ENCODE measurements at regions not wholly inside any gene's neighbourhood (a gene's known extent, or its start where the extent isn't known, plus 50 kb on each side); places are given as distances from the start of the nearest gene placed in this dataset.

- H3T11ph ChIP-seq (ENCODE audit: low read length), result no peak overlapping the region
- no peak overlapping the region for H2BK120ac ChIP-seq (ENCODE audit: low read depth, low read length, poor library complexity, severe bottlenecking)
- no peak overlapping the region for H3K23ac ChIP-seq (ENCODE audit: insufficient read length, low read depth, low read length)
- no peaks in the 10 kb centered on the region for H3K4me1 ChIP-seq (ENCODE audit: insufficient read depth, low read length)
- TF ChIP-seq CTCF (conservative IDR thresholded peaks at IDR 0.05), result no peak
- no peak overlapping the region for H4K8ac ChIP-seq (replicated peaks; ENCODE audit: insufficient read length, low read depth, low read length)
- no peak overlapping the region for H3K9ac ChIP-seq (ENCODE audit: extremely low read depth, insufficient read length, low read length)
- H4K5ac ChIP-seq (ENCODE audit: insufficient read length, low read depth, low read length), result no peak overlapping the region
- no peak overlapping the region for H2AK5ac ChIP-seq (ENCODE audit: insufficient read length, low read length)
- Mint-ChIP-seq H3K27ac (no peak overlapping the region), H3K9me3 (peaks cover 3 to 4% of the 10 kb centered on the region in 2 experiments; a peak in 2 of 5 replicates), H3K4me3 (no peak overlapping the region), H3K36me3 (ENCODE audit: insufficient read depth in 1 of 3, low read depth in 3 of 3) (no peaks in the 10 kb centered on the region), H3K4me1 (0 out of 4 replicates have a peak, but pooled peaks cover 0 to 3% of the 10 kb centered on the region in 2 experiments), H3K27me3 (ENCODE audit: low read depth) (peaks cover 72% of the 10 kb centered on the region)
- H3K18ac ChIP-seq (ENCODE audit: insufficient read length, low read depth, low read length), result no peak overlapping the region
- no peak overlapping the region for H2BK5ac ChIP-seq (ENCODE audit: insufficient read length, low read length)
- no peaks in the 10 kb centered on the region for H3K79me1 ChIP-seq (ENCODE audit: insufficient read depth, low read depth, low read length, poor library complexity, severe bottlenecking)
- H2BK12ac ChIP-seq (ENCODE audit: insufficient read length, low read depth, low read length), result no peak overlapping the region
- no peak overlapping the region for H3K4me2 ChIP-seq (ENCODE audit: insufficient read depth, insufficient read length, low read length)
- no peak overlapping the region for H2AFZ ChIP-seq (ENCODE audit: low read length)
- H4K20me1 ChIP-seq (ENCODE audit: control insufficient read depth, insufficient read depth, insufficient read length), result no peaks in the 10 kb centered on the region
- H3K27me3 ChIP-seq (ENCODE audit: insufficient read depth, low read length), result no peaks in the 10 kb centered on the region
- H4K91ac ChIP-seq (ENCODE audit: insufficient read length, low read depth, low read length), result no peak overlapping the region
- H3K56ac ChIP-seq (ENCODE audit: insufficient read length, low read depth, low read length), result no peak overlapping the region
- no peak for DNase-seq
- no peak overlapping the region for H2BK15ac ChIP-seq (ENCODE audit: low read depth, low read length)
- no peaks in the 10 kb centered on the region for H3K23me2 ChIP-seq (ENCODE audit: insufficient read length, low read depth, low read length, poor library complexity, severe bottlenecking)
- no peaks in the 10 kb centered on the region for H3K9me3 ChIP-seq (ENCODE audit: control insufficient read depth, low read depth, low read length)
- H3K27ac ChIP-seq (ENCODE audit: insufficient read length, low read depth, low read length), result no peak overlapping the region
- H3K4ac ChIP-seq (ENCODE audit: low read depth, low read length), result no peak overlapping the region
- H3K79me2 ChIP-seq (ENCODE audit: insufficient read depth, low read length), result no peaks in the 10 kb centered on the region
- no peak overlapping the region for H3K14ac ChIP-seq (ENCODE audit: insufficient read depth, low read length)
- WGBS (ENCODE audit: extremely low coverage, insufficient read length, low lambda C conversion rate), result no CpG with 5 or more reads among the region's 8 CpGs
- no peak overlapping the region for H2BK20ac ChIP-seq (ENCODE audit: low read depth, low read length, poor library complexity, severe bottlenecking)
Observed at GRCh38 chr18:21958263-21958662, 211.1 kb upstream of the GATA6 start.

All from H9 (cell line).